ENCODE measurements at regions not wholly inside any gene's neighbourhood (a gene's known extent, or its start where the extent isn't known, plus 50 kb on each side); places are given as distances from the start of the nearest gene placed in this dataset.

GRCh38 chr2:34475156-34475555 is 876.1 kb upstream of the FAM98A start:
- TF ChIP-seq CTCF (IDR thresholded peaks at IDR 0.05): no peak
- TF ChIP-seq TCF12 (IDR thresholded peaks at IDR 0.05): no peak
- TF ChIP-seq ZBTB33 (IDR thresholded peaks at IDR 0.05; ENCODE audit: borderline replicate concordance, low read depth): no peak
- no peak for TF ChIP-seq RAD21 (IDR thresholded peaks at IDR 0.05; ENCODE audit: low read length)
- TF ChIP-seq YY1 (IDR thresholded peaks at IDR 0.05; ENCODE audit: low read depth): no peak
- no peak for TF ChIP-seq CHD2 (IDR thresholded peaks at IDR 0.05; ENCODE audit: low read length, partially characterized antibody)
- no peak for TF ChIP-seq NRF1 (IDR thresholded peaks at IDR 0.05; ENCODE audit: low read depth, low read length)
- no peak for TF ChIP-seq SIN3A (IDR thresholded peaks at IDR 0.05; ENCODE audit: borderline replicate concordance, low read depth, low read length)

All from SK-N-SH (cell line).